ENCODE measurements at regions not wholly inside any gene's neighbourhood (a gene's known extent, or its start where the extent isn't known, plus 50 kb on each side); places are given as distances from the start of the nearest gene placed in this dataset.

DNA sequence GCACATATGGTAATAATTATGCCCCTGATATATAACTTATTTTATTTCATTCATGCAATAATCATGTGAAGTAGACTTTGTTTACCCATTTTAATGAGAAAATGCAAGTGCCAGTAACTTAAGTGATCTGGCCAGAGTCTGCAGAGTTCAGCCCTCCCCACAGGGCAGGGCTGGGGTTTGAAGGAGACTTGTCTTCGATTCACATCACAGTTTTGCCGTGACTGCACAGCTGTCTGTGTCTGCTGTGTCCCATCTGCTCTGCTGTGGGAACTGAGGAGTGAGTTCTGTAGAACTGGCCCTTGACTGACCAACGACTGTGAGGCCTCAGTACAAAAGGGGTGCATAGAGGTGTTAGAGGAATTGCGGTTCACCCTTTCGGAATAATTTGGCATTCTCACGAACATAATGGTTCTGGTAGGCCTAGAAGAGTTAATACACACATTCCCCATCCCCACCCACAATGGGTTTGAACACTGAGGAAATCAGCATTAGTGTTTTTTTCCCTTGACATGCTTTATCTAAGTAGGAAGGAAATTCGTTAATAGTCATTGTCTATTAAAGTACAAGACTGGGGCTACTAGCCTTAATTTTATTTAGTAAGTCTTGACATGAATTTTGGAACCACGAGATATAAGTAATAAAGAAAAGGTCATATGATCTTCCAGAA lies 113.6 kb upstream of the MON1B start:
- no peak for TF ChIP-seq EP300 (IDR thresholded peaks at IDR 0.05)
- TF ChIP-seq POLR2AphosphoS5 (IDR thresholded peaks at IDR 0.05) = no peak
- no peak for TF ChIP-seq POLR2A (IDR thresholded peaks at IDR 0.05)
- TF ChIP-seq, protein P1, sequence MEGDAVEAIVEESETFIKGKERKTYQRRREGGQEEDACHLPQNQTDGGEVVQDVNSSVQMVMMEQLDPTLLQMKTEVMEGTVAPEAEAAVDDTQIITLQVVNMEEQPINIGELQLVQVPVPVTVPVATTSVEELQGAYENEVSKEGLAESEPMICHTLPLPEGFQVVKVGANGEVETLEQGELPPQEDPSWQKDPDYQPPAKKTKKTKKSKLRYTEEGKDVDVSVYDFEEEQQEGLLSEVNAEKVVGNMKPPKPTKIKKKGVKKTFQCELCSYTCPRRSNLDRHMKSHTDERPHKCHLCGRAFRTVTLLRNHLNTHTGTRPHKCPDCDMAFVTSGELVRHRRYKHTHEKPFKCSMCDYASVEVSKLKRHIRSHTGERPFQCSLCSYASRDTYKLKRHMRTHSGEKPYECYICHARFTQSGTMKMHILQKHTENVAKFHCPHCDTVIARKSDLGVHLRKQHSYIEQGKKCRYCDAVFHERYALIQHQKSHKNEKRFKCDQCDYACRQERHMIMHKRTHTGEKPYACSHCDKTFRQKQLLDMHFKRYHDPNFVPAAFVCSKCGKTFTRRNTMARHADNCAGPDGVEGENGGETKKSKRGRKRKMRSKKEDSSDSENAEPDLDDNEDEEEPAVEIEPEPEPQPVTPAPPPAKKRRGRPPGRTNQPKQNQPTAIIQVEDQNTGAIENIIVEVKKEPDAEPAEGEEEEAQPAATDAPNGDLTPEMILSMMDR (IDR thresholded peaks at IDR 0.05) = no peak
- WGBS, 5 donors = 62 to 70% (median 67%) methylated on average over 8 of the region's 8 CpGs
- Histone ChIP-seq H3K27ac (no peak overlapping the region), H3K27me3 (no peaks in the 10 kb centered on the region), H3K36me3 (no peaks in the 10 kb centered on the region), H3K4me3 (no peak overlapping the region), H3K9me3 (peaks cover 0 to 4% (median 0%) of the 10 kb centered on the region in 4 donors), H3K4me1 (no peaks in the 10 kb centered on the region)
- intact Hi-C loops (cut with DNase I; ENCODE audit: low total_unique reads) = no loop called here
- DNase-seq = no peak

DNA sequence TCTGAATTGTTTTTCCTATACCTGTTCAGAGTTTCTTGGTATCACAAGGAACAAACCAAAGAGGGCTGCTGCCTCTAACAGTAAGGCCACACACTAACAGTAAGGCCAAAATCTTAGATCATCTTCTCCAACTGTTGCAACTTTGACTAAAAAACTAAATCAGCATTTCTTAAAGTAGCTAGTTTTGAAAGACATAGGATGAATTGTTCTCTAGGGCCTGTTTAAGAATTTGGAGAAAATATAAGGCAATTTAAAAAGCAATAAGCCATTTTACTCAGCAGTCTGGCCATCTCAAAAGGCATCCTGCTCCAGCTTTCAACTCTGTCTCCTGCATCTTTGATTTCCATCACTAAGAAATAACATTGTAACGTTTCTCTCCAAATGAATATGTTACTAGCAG lies 105.0 kb upstream of the MON1B start:
- no peaks in the 10 kb centered on the region for H3K4me1 ChIP-seq
- H3K27me3 ChIP-seq = no peaks in the 10 kb centered on the region
- H3K9me3 ChIP-seq = no peaks in the 10 kb centered on the region
- TF ChIP-seq POLR2A (IDR thresholded peaks at IDR 0.05) (no peak), EP300 (IDR thresholded peaks at IDR 0.05) (no peak)
- peak in 1 of 2 donors; percentile 4 for DNase-seq
- no peak overlapping the region for H3K27ac ChIP-seq
- H3K36me3 ChIP-seq = no peaks in the 10 kb centered on the region
- intact Hi-C loops (cut with DNase I; ENCODE audit: low total_unique reads) = no loop called here
- no peak overlapping the region for H3K4me3 ChIP-seq
- 37 to 63% (median 39%) methylated on average over 1 of the region's 1 CpG for WGBS, 5 donors

DNA sequence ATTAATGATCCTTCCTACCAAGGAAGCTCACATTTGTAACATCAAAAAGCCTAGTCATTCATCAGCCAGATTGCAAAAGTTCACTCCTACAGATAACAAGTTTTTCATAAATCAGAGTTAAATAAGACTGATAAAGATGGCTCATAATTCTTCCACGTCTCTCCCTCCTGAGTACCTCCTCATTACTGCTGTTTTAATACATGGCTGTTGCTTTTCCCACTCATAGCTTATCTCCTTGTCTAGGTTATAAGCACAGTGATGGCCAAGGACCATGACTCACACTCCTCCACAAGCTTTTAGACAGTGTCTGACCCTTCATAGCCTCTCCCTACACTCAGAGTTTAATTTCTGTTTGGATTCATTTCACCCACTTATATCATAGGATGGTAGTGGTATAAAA lies 100.9 kb upstream of the MON1B start:
- H3K27ac ChIP-seq = no peak overlapping the region
- no peak overlapping the region for H3K4me3 ChIP-seq
- intact Hi-C loops (cut with DNase I; ENCODE audit: low total_unique reads) = no loop called here
- H3K36me3 ChIP-seq = no peaks in the 10 kb centered on the region
- H3K27me3 ChIP-seq = no peaks in the 10 kb centered on the region
- DNase-seq = no peak
- no peak for TF ChIP-seq POLR2AphosphoS5 (IDR thresholded peaks at IDR 0.05)
- no peak for TF ChIP-seq POLR2A (IDR thresholded peaks at IDR 0.05)
- TF ChIP-seq, protein P1 (IDR thresholded peaks at IDR 0.05) = no peak
- no peak for TF ChIP-seq EP300 (IDR thresholded peaks at IDR 0.05)
- H3K9me3 ChIP-seq = no peaks in the 10 kb centered on the region
- WGBS, 5 donors = 35 to 63% (median 41%) methylated on average over 1 of the region's 1 CpG
- no peaks in the 10 kb centered on the region for H3K4me1 ChIP-seq

DNA sequence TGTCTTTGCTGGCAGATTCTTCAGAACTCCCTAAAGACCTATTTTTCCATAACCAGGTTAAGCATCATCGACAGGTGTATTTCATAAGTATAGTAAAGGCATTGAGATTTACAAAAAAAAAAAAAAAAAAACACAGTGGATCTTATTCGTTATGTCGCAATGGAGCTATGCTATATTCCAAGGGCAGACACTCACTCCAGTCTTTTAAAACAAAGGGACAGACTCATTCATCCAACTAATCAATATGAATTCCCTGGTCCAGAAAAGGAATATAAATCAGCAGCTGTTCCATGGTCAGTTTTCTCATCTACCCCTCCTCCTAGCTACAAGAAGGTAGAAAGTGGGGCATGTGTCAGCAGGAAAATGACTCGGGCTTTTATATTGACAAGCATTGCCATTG lies 97.7 kb upstream of the MON1B start:
- Histone ChIP-seq H3K27ac (no peak overlapping the region), H3K9me3 (no peaks in the 10 kb centered on the region), H3K4me1 (no peaks in the 10 kb centered on the region), H3K27me3 (no peaks in the 10 kb centered on the region), H3K36me3 (no peaks in the 10 kb centered on the region), H3K4me3 (no peak overlapping the region)
- intact Hi-C loops (cut with DNase I; ENCODE audit: low total_unique reads) = no loop called here
- TF ChIP-seq, protein P1 (IDR thresholded peaks at IDR 0.05) = no peak
- TF ChIP-seq EP300 (IDR thresholded peaks at IDR 0.05) (no peak), POLR2A (IDR thresholded peaks at IDR 0.05) (no peak), POLR2AphosphoS5 (IDR thresholded peaks at IDR 0.05) (no peak)
- 83 to 91% (median 89%) methylated on average over 4 of the region's 4 CpGs for WGBS, 5 donors
- no peak for DNase-seq

DNA sequence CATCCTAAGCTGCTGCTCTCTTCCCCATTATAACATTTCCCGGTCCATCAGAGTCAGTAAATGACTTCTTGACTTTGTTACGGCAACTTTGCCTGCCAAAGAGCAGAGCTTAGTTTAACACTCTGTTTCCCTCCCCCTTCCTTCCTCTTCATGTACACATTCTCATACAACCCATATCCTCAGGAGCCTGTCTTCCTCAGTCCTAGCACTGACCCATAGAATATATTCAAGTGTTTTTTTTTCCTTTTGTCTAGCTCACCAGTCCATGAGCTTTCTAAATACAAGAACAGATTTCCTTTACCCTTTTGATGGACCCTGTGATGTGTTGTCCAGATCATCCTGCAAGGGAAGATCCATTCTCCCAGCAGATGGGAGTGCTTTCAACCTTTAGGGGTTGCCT lies 97.0 kb upstream of the MON1B start:
- no peaks in the 10 kb centered on the region for H3K27me3 ChIP-seq
- H3K36me3 ChIP-seq = no peaks in the 10 kb centered on the region
- no peaks in the 10 kb centered on the region for H3K4me1 ChIP-seq
- no peak overlapping the region for H3K4me3 ChIP-seq
- 70 to 86% (median 71%) methylated on average over 2 of the region's 2 CpGs for WGBS, 5 donors
- no peak overlapping the region for H3K27ac ChIP-seq
- TF ChIP-seq POLR2AphosphoS5 (IDR thresholded peaks at IDR 0.05) = no peak
- TF ChIP-seq, protein P1 (IDR thresholded peaks at IDR 0.05) = no peak
- TF ChIP-seq EP300 (IDR thresholded peaks at IDR 0.05) = no peak
- TF ChIP-seq POLR2A (IDR thresholded peaks at IDR 0.05) = no peak
- intact Hi-C loops (cut with DNase I; ENCODE audit: low total_unique reads) = no loop called here
- DNase-seq = no peak
- no peaks in the 10 kb centered on the region for H3K9me3 ChIP-seq

Measured in stomach (tissue), 8 donors.